ENCODE measurements at regions not wholly inside any gene's neighbourhood (a gene's known extent, or its start where the extent isn't known, plus 50 kb on each side); places are given as distances from the start of the nearest gene placed in this dataset.
"Not testable (repeated sequence)": the region's sequence is repeated elsewhere in the genome, so short reads cannot be mapped to it uniquely, and the experiment has no call there.

DNA sequence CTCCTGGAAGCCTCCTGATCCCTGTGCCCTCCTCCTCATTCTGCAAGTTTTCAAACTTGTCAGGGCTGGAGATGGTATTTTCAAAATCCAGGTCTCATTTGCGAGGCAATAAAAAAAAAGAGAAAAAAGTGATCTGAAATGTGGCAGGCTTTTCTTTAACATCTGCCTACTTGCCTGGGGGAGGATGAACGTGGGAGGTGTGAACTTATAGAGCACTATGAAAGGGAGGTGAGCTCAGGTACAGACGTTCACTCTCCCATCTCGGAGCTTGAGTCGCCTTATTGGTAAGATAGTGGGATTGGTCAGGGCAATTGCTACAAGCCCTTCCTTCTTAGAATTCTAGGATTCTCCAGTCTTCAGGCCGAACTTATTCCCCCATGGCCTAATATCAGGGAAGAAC, 104.8 kb upstream of the CADM1 start:
- DNase-seq = no peak

DNA sequence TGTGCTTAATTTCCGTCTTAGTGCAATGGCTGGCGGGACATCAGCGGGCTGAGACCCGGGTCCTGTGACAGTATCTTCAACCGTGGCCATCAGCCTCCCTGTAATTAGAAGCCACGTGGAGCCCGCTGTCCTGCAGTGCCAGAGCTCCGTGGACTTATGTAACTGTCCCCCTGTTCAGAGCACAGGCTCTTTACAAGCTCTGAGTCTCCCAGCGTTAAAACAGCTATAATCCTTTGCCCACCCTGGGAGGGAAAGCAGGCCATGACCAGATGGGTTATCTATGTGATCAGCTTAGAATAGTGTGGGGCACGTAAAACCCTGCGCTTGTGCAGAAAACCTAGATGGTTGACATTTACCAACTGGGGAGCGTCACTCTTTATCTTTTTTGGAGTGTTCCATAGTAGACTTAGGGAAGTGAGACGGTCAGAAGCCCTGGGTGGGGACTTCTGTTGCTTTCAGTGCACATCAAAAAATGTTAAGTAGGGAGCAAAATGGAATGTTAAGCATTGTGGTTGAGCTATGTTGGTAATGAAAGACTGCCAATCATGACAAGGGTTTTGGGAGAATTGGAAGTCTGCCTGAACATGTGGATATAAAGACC, 103.5 kb upstream of the CADM1 start:
- DNase-seq = no peak

DNA sequence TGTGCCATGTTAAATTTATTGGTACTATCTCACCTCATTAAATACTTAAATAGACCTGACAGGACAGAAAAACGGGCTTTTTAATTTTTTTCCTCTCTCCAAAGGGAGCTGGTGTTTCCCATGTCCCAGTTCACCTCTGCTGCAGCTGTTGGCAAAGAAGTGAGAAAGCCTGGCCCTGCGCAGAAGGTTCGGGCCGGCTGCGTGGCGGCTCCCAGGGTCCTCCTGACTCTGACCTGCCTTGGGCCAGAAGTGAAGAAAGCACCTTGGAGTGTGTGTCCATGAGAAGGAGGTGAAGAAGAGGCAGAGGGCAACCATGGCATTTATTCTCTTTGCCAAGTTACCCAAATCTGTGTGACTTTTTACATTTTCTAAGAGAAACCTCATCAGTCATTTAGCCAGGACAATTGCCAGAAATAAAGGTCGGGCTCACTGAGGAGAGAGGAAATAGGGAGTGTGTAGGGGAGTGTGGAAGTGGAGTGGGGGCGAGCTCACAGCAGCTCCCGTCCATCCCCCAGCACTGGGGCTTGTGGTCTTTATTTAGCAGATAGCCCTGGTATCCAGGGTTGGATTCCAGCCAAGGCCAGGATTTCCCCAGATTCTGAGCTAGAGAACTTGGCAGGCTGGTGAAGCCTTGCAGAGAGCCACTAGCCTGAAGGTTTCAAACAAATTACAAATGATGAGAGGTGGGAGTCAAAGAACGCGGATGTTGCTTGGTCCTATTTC, 102.4 kb upstream of the CADM1 start:
- peak; percentile 40 for DNase-seq

DNA sequence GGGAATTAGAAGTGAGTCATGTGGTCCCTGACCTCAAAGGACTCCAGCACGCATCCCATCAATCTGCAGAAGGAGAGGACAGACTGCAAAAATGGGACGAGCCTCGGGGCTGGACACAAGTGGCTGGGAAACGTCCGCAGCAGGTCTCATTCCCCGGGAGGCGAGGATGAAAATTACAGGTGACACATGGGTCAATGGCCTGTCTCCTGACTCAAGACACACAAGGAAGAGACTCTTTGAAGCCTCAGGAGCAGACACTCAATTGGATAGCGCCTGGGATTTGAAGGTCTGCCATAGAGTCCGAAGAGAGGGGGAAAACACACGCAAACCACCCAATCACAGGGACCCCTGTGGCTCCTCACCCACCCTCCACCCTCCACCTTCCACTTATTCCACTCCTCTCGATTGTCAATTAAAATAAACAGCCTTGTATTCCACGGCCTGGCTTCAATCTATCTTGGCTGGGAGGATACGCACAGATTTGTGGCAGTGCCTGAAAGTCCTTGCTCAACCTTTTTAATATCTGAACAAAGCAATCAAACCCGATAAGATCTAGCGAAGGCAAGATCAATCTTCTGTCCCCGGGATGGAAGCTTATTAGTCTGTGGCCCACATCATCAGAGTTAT, 101.8 kb upstream of the CADM1 start:
- no peak for DNase-seq

DNA sequence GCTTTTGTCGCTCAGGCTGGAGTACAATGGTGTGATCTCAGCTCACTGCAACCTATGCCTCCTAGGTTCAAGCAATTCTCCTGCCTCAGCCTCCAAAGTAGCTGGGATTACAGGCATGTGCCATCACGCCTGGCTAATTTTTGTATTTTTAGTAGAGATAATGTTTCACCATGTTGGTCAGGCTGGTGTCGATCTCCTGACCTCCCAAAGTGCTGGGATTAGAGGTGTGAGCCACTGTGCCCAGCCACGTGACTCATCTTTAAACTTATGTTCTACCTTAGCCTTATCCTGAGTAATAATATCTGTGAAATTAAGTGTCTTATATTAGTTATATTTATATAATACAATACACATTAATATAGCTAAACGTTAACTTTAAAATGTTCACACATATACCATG, 101.2 kb upstream of the CADM1 start:
- DNase-seq = not testable (repeated sequence)

DNA sequence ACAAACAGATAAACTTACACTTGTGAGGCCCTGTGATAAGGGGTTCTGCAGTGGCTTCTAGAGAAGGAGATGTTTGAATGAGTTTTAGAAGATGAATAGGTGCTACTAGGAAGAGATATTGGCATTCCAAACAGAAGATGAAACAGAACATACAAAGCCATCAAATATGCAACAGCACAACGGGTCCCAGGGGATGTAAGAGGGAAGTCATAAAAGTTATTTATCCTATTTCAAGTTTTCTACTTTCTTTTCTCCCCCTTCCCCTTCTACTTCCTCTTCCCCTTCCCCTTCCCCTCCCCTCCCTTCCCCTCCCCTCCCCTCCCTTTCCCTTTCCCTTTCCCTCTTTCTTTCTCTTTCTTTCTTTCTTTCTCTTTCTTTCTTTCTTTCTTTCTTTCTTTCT, 94.9 kb upstream of the CADM1 start:
- no peak for DNase-seq

DNA sequence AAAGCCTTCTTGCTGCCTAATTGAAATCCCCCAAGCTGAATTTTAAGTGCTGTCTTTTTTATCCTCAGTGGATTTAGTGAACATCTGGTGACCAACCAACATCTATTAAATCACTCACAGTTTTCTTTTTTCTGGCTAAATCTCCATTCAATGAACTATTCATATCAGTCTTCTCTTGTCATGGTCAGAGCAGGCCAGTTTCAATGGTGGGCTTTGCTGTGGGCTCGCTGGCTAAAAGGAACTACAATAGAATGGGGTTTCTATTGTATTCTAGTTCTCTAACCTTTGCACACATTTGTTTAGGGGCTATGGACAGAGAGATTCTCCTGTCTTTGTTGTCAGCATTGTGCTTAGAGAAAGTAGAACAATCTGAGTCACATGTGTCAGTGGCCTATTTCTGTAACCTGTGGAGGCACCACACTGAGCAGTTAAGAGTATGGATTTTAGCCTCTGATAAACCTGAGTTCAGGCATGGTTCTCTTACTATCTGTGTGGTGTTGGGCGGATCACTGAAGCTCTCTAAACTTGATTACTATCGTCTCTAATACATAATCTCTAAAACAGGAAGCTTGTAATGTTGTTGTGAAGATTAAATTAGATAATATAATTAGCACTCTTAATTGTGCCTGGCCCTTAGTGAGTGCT, 94.2 kb upstream of the CADM1 start:
- no peak for DNase-seq

DNA sequence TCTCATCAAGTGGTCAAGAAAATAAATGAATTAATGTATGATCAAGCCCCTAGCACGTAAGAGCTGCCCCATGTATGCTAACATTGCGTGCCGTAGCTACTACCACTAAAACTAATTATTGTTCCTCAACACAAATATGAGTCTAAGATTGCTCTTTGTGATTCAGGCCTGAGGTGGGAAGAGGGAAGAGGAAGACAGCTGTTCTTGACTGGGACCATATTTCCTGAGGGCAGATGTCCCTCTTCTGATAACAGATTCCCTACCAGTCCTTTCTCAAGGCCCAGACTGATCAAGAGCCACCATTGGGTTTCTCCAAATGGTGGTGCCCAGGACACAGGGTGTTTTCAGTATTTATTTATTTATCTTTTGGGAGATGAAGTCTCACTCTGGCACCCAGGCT, 87.2 kb upstream of the CADM1 start:
- DNase-seq = no peak

DNA sequence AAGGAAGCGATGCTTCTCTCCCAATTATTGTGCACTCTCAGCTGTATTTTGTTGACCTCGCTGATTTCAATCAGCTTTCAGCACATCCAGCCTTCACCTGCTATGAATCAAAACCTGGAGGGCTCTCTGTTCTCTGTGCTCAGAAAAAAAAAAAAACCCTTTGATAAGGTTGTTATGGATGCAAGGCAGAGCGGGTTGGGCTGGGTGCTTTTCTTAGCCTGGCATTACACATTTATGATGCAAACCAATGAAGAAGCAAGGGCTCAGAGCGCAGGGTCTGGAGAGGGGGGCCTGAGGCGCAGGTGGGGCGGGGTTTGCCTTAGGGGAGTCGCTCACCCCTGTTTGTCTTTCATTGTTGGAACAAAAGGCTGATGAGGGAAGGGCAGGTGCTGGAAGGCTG, 86.0 kb upstream of the CADM1 start:
- DNase-seq = no peak

DNA sequence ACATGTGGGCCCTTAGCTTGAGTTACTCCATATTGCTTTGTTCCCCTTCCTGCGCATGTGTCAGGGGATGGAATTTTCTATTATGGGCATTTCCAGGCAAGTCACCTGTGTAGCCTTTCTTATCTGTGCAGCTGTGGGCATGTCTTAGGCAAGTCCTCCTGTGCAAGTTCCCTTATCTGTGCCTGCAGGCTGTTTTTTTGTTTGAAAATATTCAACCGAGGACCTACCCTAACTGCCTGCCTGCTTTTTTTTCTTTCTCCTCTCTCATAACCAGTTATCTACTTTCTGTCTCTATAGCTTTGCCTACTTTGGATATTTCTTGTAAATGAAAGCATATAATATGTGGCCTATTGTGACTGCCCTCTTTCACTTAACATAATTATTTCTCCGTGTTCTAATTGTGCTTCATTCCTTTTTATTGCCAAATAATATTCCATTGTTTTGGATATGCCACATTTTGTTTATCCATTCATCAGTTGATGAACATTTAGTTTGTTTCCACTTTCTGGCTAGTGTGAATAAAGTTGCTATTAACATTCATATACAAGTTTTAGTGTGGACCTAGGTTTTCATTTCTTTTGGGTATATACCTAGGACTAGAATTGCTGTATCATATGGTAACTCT, 83.6 kb upstream of the CADM1 start:
- DNase-seq = no peak

DNA sequence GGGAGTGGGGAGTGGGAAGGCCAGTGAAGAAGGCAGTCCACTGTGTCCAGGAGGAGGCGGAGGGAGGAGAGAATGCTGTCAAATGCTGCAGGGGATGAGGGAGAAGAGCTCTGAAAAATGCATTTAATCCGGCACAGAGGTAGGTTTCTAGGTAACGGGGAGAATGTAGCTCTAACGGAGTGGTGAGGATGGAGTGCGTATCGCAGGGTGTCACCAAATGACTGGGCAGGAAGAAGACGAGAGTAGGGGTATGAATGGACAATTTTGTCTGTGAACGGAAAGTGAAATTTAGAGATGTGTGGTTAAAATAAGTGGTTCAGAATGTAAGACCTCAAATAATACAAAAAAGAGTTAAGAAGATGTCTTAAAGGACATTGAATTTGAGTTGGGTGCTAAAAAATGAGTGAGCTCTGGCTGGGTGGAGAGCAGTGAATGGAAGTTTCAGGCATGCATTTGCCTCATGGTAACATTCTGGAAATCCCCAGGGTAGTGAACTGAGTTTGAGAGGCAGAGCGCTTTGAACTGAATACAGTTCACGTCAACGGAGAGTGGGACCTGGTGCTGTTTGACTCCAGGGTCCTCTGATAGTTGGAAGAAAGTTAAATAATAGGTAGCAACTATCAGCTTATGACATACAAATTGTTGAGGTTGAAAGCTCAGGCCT, 81.3 kb upstream of the CADM1 start:
- no peak for DNase-seq

DNA sequence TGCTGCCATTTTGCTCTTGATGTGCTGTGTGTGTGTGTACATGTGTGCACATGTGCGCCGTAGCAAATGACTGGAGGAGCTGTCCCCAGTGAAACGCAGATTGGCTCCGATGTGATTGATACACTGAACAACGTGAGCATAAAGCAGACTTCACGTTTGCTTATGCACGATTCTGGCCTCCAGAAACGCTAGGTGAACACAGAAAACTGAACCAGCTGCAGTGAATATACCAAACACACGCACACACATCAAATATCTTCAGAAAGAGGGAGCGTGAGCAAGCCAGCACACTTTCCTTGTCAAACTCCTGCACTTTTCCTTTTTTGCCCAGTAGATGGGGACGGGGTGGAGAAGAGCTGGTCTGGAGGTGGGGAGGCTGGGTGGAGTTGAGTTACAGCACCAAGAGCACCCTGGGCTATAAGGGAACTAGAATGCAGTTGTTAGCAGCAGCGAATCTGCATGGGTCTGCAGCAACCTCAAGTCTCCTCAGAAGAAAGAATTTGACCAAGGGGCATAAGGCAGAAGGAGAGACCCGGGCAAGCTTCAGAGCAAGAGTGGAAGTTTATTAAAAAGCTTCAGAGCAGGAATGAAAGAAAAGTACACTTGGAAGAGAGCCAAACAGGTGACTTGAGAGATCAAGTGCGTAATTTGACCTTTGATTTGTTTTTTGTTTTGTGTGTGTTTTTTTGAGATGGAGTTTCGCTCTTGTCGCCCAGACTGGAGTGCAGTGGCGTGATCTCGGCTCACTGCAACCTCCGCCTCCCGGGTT, 77.8 kb upstream of the CADM1 start:
- no peak for DNase-seq

DNA sequence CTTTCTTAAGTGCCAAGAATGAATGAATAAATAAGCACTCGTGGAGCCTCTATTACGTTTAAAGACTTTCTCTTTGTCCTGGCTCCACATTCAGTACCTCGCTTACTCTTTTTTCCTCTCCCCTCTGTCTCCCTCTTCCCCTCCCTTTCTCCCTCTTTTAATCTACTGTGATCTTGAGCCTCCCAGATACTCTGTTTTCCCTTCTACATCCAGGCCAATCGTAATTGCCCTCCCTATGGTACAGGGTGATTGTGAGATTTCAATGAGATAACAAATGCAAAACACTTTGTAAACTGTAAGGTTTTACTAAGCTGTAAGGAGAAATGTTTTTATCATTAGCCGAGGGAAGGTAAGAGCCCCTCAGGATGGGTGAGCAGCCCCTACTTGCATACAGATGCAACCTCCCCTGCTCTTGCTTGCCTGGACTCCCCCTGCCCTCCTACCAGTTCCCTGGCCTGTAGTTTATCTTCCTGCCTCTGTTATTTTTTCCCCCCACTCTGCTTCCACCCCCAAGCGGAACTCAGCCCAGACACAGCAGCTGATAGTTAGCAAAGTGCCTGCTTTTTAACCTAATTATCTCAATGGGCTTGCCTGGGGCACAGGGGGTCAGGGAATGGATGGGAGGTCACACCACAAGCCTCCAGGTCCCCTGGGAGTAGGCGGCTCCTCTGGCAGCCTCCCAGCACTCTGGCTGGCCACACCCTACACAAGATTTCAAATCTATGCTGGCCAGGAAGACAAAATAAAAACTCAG, 76.9 kb upstream of the CADM1 start:
- no peak for DNase-seq

DNA sequence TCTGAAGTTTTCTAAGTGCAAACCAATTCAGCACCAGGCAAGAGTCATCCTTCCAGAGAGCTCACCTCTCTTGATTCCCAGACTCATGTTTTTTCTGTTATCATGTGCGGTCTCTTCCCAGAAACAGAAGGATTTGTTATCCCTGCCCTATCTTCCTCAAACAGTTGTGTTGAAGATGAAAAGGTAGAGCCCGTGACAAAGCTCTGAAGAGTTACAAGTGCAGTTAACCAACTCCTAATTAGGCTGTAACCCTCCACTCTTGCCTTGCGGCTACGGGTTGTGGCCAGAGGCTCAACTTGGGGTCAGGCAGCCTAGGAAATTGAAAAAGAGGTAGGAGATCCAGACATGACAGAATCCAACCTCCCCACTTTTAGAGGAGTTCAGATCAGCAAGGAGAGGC, 76.2 kb upstream of the CADM1 start:
- no peak for DNase-seq

DNA sequence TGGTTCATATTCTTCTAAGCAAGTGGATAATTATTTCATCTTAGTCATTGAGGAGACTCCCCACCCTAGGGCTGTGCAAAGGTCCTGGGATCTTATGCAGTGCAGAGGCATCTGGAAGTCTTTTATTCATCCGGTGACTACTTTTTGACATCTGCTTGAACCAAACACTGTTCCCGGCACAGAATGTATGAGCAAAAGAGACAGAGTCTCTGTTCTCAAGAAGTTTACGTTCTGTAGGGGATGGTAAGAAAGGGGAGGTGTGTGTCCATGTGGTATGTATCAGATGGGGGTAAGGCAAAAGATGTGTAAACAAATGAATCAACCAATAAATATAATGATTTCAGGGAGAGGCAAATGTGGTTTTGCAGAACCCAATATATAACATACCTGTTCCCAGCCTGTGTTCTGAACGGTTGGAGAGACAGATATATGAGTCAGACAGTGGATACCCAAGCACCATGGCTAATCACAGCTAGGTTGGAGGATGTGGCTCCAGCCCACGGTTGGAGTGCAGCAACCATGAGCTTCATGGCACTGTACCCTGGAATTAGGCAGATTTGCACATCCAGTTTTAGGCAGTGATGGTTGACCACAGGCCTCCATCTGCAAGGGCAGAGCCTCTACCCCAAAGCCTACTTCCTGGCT, 75.1 kb upstream of the CADM1 start:
- no peak for DNase-seq

DNA sequence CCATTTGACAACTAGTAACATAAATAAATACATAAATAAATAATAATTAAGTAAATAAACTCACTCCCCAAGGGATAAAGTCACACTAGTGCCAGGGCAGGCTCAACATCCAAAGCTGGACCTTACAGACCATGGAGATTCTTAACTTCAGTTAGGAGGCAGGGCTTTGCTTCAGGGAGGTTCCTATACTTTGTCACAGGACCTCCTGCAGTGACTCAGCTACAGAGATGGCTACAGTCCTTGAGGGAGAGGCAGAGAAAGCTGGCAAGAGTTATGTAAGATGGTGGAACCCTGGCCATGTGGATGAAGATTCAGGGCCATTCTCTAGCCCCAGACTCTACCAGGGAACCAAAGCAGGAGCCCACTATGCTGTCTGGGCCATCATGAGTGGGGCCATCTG, 74.1 kb upstream of the CADM1 start:
- DNase-seq = no peak

DNA sequence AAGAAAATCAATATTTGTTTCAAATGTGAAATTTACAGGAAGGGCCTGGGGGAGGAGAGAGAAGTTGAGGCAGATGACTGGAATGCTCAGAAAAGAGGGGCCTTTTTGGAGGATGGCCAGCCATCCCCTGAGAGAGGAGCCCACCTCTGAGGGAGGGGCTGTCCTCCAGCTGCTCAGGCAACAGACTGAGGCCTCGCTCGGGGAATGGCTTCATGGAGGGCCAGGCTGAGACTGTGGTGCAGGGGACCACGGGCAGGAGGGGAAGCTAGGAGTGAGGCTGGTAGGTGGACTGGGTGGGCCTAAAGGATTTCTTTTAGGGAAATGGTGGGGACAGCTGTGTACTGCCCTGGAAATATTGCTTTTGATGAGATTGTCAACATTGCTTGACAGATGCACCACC, 73.5 kb upstream of the CADM1 start:
- no peak for DNase-seq

DNA sequence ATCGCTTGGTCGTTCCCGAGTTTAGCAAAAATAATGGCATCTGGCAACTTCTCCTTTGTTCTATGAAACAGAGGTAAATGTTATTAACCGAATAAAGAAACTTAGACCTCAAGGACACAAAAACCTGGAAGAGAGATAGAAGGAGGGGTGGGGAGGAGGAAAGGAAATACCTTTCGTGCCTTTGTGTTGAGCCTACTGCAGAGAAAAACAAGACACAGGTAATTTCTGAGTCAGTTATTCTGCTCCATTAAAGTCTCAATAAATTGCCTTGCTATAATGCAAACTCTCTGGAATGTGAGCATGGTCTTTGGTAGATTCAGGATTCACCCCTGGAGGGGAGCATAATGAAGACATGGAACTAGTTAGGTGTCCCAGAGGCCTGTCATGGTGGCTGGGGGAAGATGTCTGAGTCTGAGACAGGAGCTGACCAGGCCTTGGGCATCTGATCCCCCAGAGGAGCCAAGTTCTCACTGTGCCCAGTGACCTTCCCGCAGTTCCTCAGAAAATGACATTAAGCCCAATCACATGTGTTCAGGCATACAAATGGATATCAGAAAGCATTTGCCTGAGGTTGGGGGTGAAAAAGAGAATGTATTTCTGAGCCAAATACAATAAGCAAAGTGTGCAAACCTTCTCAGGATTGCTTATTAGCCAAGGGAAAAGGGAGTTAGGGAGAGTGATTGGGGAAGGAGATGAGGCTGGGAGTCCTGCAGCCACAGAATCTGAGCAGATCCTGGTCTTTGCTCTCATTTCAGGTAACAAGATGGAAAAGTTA, 72.6 kb upstream of the CADM1 start:
- DNase-seq = no peak

DNA sequence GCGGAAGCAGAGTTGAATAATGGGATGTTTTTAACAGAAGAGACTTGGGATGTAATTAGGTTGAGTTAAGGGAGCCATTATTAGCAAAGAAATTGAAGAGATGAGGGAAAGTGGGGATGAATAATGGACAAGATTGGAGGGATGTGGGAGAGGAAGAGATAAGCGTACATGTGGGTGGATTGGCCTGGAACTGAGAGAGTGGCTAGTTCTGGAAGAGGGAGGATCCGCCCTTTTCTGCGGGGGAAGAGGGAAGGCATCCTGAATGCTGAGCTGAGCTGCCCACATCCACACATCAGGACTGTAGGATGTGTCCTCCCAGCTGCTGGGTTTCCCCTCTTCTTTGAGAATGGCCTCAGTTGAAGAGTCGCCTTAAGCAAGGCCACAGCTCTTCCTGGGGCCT, 68.3 kb upstream of the CADM1 start:
- DNase-seq = no peak

DNA sequence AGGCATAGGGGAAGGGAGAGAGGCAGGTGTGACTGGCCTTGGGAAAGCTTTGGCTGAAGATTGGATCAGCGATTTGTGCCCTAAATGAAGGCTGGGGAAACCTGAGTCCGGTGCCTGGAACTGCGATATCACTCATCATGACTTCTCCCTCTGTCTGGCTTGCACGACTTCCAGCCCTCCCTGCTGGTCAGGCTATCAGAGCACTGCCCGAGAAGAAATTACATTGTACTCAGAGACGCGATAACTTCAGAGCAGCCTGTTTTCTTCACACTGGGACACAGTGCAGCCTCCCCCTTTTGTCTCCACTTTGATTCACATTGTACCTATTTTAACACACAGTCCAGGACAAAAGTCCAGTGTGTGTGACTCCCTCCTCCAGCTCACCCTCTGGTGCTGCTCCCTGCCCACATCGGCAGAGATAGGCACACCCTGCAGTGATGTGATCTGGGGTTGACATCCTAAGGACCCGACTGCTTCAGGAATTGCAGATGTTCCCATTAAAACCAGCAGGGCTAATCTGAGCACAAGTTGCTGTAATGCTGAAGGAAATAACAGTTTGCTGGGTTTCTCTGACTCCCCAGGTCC, 62.1 kb upstream of the CADM1 start:
- no peak for DNase-seq
